HEK293 (cell line): ENCODE measurements at regions not wholly inside any gene's neighbourhood (a gene's known extent, or its start where the extent isn't known, plus 50 kb on each side); places are given as distances from the start of the nearest gene placed in this dataset.
A peak's percentile ranks its signal among the peaks of the same experiment; 100 is the strongest.

Source experiments
- CTCF ChIA-PET: fragments of 350-600 bp; formaldehyde crosslinking; extraction: SDS; loops from one replicate; lab custom pipeline; 2021; ENCODE audit warnings: antibody characterized with exemption; lab: Yijun Ruan, JAX
- POLR2A ChIA-PET: fragments of 300-600 bp; formaldehyde crosslinking; extraction: SDS; loops from one replicate; lab custom pipeline; 2020; ENCODE audit warnings: antibody characterized with exemption, inconsistent platforms; lab: Yijun Ruan, JAX
- H3K27ac ChIP-seq: fragments of 200-500 bp; sonication (Bioruptor generic); 2 replicates; pipeline ENCODE4 v1.5.1; 2014; ENCODE audit warnings: low read depth, low read length, control low read depth, inconsistent platforms; ENCODE audit errors: extremely low read depth
- H3K36me3 ChIP-seq, 2 experiments: fragments of 200-500 bp in 1 of 2; sonication (Bioruptor generic) in 1 of 2; 1 replicate in 1 of 2; 2 replicates in 1 of 2; pipeline ENCODE4 v1.5.1; 2014 to 2017; ENCODE audit warnings: inconsistent platforms in 2 of 2, low read length in 2 of 2; ENCODE audit not compliant: control insufficient read depth in 2 of 2, insufficient read depth in 1 of 2
- H3K4me1 ChIP-seq: fragments of 200-500 bp; sonication (Bioruptor generic); 2 replicates; pipeline ENCODE4 v1.5.1; 2014; ENCODE audit warnings: mild to moderate bottlenecking, low read length, inconsistent platforms; ENCODE audit not compliant: control insufficient read depth, insufficient read depth
- H3K4me3 ChIP-seq: 2 replicates; pipeline ENCODE4 v1.5.1; 2011; ENCODE audit warnings: low read depth, mild to moderate bottlenecking, control low read depth, low read length, moderate library complexity
- H3K9me3 ChIP-seq: fragments of 200-500 bp; sonication (Bioruptor generic); 2 replicates; pipeline ENCODE4 v1.5.1; 2014; ENCODE audit warnings: low read depth, low read length, inconsistent platforms; ENCODE audit not compliant: control insufficient read depth, insufficient read depth
- GLI2 ChIP-seq: fragments of 450-650 bp; formaldehyde crosslinking; IDR thresholded peaks from 2 replicates; pipeline ENCODE4; 2017; ENCODE audit warnings: missing biosample characterization, missing genetic modification characterization, low read depth, borderline replicate concordance
- IKZF3 ChIP-seq: fragments of 450-650 bp; IDR thresholded peaks from 2 replicates; pipeline ENCODE4 v1.5.0; 2018; ENCODE audit warnings: missing biosample characterization, mild to moderate bottlenecking, missing genetic modification characterization, moderate library complexity
- SCRT2 ChIP-seq: fragments of 450-650 bp; formaldehyde crosslinking; IDR thresholded peaks from 2 replicates; pipeline ENCODE4 v1.5.1; 2016; ENCODE audit warnings: missing biosample characterization, missing genetic modification characterization
- SETDB1 ChIP-seq: IDR thresholded peaks from one replicate; pipeline ENCODE4 v1.6.1; 2017; ENCODE audit warnings: mild to moderate bottlenecking, low read length, moderate library complexity, mixed read lengths; ENCODE audit not compliant: insufficient read length
- ZBTB17 ChIP-seq: fragments of 450-650 bp; formaldehyde crosslinking; IDR thresholded peaks from 2 replicates; pipeline ENCODE4 v1.5.1; 2016; ENCODE audit warnings: missing biosample characterization, missing genetic modification characterization
- ZBTB48 ChIP-seq: fragments of 450-650 bp; formaldehyde crosslinking; IDR thresholded peaks from 2 replicates; pipeline ENCODE4 v1.5.1; 2016; ENCODE audit warnings: missing biosample characterization, missing genetic modification characterization
- ZBTB7A ChIP-seq: fragments of 450-650 bp; formaldehyde crosslinking; IDR thresholded peaks from 2 replicates; pipeline ENCODE4 v1.5.1; 2016; ENCODE audit warnings: low read depth, missing biosample characterization, missing genetic modification characterization
- ZFHX2 ChIP-seq: fragments of 450-650 bp; formaldehyde crosslinking; conservative IDR thresholded peaks from 2 replicates; pipeline ENCODE4 v1.5.1; 2016; ENCODE audit warnings: missing biosample characterization, missing genetic modification characterization
- ZNF175 ChIP-seq: fragments of 450-650 bp; formaldehyde crosslinking; IDR thresholded peaks from 2 replicates; pipeline ENCODE4 v1.5.1; 2016; ENCODE audit warnings: missing biosample characterization, missing genetic modification characterization
- ZNF239 ChIP-seq: fragments of 450-650 bp; formaldehyde crosslinking; IDR thresholded peaks from 2 replicates; pipeline ENCODE4 v1.5.1; 2016; ENCODE audit warnings: missing biosample characterization, missing genetic modification characterization
- ZNF366 ChIP-seq: fragments of 450-650 bp; formaldehyde crosslinking; conservative IDR thresholded peaks from 2 replicates; pipeline ENCODE4 v1.5.1; 2016; ENCODE audit warnings: missing biosample characterization, missing genetic modification characterization
- ZNF529 ChIP-seq: fragments of 450-650 bp; formaldehyde crosslinking; IDR thresholded peaks from 2 replicates; pipeline ENCODE4 v1.5.1; 2017; ENCODE audit warnings: missing genetic modification characterization, missing biosample characterization; ENCODE audit not compliant: insufficient replicate concordance
- ZNF544 ChIP-seq: fragments of 450-650 bp; formaldehyde crosslinking; IDR thresholded peaks from 2 replicates; pipeline ENCODE4 v1.5.0; 2017; ENCODE audit warnings: missing biosample characterization, missing genetic modification characterization
- ZNF558 ChIP-seq: fragments of 450-650 bp; formaldehyde crosslinking; IDR thresholded peaks from 2 replicates; pipeline ENCODE4 v1.5.1; 2016; ENCODE audit warnings: missing biosample characterization, missing genetic modification characterization
- ZNF560 ChIP-seq: fragments of 450-650 bp; formaldehyde crosslinking; IDR thresholded peaks from 2 replicates; pipeline ENCODE4 v1.5.1; 2017; ENCODE audit warnings: missing biosample characterization, missing genetic modification characterization, borderline replicate concordance
- TF ChIP-seq, protein P1 (sequence below): fragments of 450-650 bp; formaldehyde crosslinking; IDR thresholded peaks from 2 replicates; pipeline ENCODE4 v1.5.1; 2016; ENCODE audit warnings: missing biosample characterization, missing genetic modification characterization
- TF ChIP-seq, protein P2 (sequence below): fragments of 450-650 bp; formaldehyde crosslinking; IDR thresholded peaks from 2 replicates; pipeline ENCODE4 v1.5.1; 2016; ENCODE audit warnings: missing biosample characterization, missing genetic modification characterization

DNA sequence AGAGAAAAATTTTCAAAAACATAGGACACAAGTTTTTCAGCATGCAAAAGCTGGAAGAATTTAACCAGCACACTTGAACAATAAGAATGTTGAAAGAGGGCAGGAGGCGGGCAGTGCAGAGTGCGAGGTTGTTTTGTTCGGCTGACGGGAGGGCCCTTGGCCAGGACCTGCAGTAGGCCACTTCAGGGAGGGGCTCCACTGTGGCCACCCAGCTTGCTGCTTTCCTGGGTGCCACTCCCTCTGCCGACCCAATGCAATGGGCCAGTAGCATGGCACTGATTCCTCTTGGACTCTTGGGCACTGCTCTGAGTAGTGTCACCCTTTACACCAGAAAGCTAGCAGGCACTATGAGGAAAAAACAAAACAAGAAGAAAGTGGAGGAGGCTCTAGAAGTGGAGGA lies 92.9 kb downstream of the SNRPE start (continued):
- TF ChIP-seq SCRT2 (tag by site-specific recombination): no peak

DNA sequence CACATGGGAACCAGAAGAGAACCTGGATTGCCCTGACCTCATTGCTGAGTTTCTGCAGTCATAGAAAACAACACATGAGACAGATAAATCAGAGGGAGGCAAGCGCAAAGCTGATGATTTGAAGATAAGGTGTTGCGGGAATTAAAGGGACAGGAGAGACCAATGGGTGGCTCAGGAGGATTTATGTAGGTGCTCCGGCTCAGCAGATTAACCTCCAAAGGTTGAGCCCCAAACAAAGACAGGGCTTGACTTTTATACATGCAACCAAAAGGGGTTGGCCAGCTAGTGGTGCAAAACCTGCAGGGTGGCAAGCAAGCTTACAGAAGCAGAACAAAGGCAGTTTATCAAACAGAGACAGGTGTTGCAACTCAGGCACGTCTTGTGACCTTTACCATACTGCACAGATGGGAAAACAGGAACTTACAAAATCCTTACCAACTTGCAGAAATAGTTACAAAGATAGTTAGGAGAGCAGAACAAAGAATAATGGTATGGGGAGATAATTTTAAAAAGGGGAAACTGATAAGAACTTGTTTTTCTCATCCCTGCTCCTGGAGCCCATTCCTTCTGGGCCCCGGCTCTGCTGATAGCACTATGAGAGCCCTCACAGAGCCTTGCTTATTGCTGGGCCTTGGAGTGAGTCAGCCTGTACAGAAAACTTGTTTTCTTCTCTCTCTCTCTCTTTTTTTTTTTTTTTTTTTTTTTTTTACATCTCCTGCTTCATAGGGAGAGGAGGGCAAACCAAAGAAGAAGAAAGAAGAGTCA lies 93.6 kb downstream of the SNRPE start:
- no peak overlapping the region for H3K27ac ChIP-seq
- CTCF ChIA-PET: interaction anchor here (0.9 kb wide), 1 partner anchor 174 kb away, joined by 4 read pairs; no protein-coding TSS in a partner anchor
- H3K4me1 ChIP-seq: no peaks in the 10 kb centered on the region
- POLR2A ChIA-PET: interaction anchor here (0.6 kb wide), 1 partner anchor 81 kb away, joined by 7 read pairs; no protein-coding TSS in a partner anchor
- no peaks in the 10 kb centered on the region for H3K9me3 ChIP-seq
- TF ChIP-seq, protein P1, sequence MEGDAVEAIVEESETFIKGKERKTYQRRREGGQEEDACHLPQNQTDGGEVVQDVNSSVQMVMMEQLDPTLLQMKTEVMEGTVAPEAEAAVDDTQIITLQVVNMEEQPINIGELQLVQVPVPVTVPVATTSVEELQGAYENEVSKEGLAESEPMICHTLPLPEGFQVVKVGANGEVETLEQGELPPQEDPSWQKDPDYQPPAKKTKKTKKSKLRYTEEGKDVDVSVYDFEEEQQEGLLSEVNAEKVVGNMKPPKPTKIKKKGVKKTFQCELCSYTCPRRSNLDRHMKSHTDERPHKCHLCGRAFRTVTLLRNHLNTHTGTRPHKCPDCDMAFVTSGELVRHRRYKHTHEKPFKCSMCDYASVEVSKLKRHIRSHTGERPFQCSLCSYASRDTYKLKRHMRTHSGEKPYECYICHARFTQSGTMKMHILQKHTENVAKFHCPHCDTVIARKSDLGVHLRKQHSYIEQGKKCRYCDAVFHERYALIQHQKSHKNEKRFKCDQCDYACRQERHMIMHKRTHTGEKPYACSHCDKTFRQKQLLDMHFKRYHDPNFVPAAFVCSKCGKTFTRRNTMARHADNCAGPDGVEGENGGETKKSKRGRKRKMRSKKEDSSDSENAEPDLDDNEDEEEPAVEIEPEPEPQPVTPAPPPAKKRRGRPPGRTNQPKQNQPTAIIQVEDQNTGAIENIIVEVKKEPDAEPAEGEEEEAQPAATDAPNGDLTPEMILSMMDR (tag by site-specific recombination): no peak
- peak; percentile 75 for TF ChIP-seq SETDB1
- no peaks in the 10 kb centered on the region for H3K36me3 ChIP-seq
- no peak overlapping the region for H3K4me3 ChIP-seq

DNA sequence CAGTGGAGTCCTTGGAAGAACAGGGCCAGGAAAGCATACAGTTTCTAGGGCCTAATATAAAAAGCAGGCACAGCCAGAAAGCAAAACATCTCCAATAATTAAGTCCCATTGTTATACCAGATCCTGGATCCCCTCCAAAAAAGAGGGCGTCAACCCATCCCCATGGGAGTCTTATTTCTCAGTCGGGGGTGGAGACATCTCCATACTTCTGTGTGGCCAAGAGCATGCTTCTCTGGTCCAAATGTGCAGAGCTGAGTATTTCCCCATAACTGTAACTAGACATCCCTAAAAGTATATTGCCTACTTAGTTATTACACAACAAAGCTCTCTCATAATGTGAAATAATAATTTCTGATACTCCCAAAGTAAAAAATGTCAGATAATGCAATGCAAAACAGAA lies 104.2 kb upstream of the SOX13 start:
- Histone ChIP-seq H3K27ac (no peak overlapping the region), H3K4me1 (no peaks in the 10 kb centered on the region), H3K4me3 (no peak overlapping the region), H3K36me3 (no peaks in the 10 kb centered on the region), H3K9me3 (no peaks in the 10 kb centered on the region)
- CTCF ChIA-PET: interaction anchor here (0.7 kb wide), 1 partner anchor 108 kb away, joined by 4 read pairs; no protein-coding TSS in a partner anchor
- TF ChIP-seq ZNF366 (tag by site-specific recombination) (no peak), GLI2 (no peak), SETDB1 (no peak), ZNF560 (tag by site-specific recombination) (no peak), ZNF239 (tag by site-specific recombination) (no peak), ZNF175 (tag by site-specific recombination) (no peak), ZNF544 (no peak), ZFHX2 (no peak), IKZF3 (tag by site-specific recombination) (no peak), ZBTB48 (tag by site-specific recombination) (no peak), ZNF558 (tag by site-specific recombination) (no peak), ZBTB17 (tag by site-specific recombination) (no peak), ZNF529 (tag by site-specific recombination) (no peak)
- TF ChIP-seq, protein P2, sequence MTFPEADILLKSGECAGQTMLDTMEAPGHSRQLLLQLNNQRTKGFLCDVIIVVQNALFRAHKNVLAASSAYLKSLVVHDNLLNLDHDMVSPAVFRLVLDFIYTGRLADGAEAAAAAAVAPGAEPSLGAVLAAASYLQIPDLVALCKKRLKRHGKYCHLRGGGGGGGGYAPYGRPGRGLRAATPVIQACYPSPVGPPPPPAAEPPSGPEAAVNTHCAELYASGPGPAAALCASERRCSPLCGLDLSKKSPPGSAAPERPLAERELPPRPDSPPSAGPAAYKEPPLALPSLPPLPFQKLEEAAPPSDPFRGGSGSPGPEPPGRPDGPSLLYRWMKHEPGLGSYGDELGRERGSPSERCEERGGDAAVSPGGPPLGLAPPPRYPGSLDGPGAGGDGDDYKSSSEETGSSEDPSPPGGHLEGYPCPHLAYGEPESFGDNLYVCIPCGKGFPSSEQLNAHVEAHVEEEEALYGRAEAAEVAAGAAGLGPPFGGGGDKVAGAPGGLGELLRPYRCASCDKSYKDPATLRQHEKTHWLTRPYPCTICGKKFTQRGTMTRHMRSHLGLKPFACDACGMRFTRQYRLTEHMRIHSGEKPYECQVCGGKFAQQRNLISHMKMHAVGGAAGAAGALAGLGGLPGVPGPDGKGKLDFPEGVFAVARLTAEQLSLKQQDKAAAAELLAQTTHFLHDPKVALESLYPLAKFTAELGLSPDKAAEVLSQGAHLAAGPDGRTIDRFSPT (tag by site-specific recombination): no peak
- TF ChIP-seq, all 188 proteins: peak for 0
- POLR2A ChIA-PET: no interaction called here

- no peaks in the 10 kb centered on the region for H3K36me3 ChIP-seq
- CTCF ChIA-PET: no interaction called here
- TF ChIP-seq ZBTB7A (tag by site-specific recombination): no peak
- TF ChIP-seq, all 188 proteins: peak for 0
- H3K4me1 ChIP-seq: no peaks in the 10 kb centered on the region
- H3K4me3 ChIP-seq: no peak overlapping the region
- H3K27ac ChIP-seq: no peak overlapping the region
- POLR2A ChIA-PET: no interaction called here
- no peaks in the 10 kb centered on the region for H3K9me3 ChIP-seq
These were observed 103.1 kb upstream of the SOX13 start for GRCh38 chr1:203969846-203970245.
